HepG2 (cell line): ENCODE measurements at regions not wholly inside any gene's neighbourhood (a gene's known extent, or its start where the extent isn't known, plus 50 kb on each side); places are given as distances from the start of the nearest gene placed in this dataset.

Experiments
- EZH2 ChIP-seq: conservative IDR thresholded peaks from 2 replicates; pipeline ENCODE4 v1.6.1; 2012; ENCODE audit warnings: mild to moderate bottlenecking, low read depth, low read length, moderate library complexity
- HBP1 ChIP-seq: IDR thresholded peaks from 2 replicates; pipeline ENCODE4 v1.6.1; 2016; ENCODE audit warnings: low read depth, control low read depth
- NCOR1 ChIP-seq: fragments of 200-600 bp; sonication (generic); IDR thresholded peaks from 2 replicates; pipeline ENCODE4 v1.7.0; 2017; ENCODE audit warnings: antibody characterized with exemption, low read length, borderline replicate concordance
- POLR2A ChIP-seq, 2 experiments: IDR thresholded peaks; 2 replicates each; pipeline ENCODE4 v1.6.1; 2011; ENCODE audit warnings: low read depth in 2 of 2, low read length in 2 of 2, mild to moderate bottlenecking in 1 of 2, moderate library complexity in 1 of 2; ENCODE audit not compliant: insufficient read depth in 1 of 2
- ZBTB3 ChIP-seq: sonication (generic); formaldehyde crosslinking; IDR thresholded peaks from 2 replicates; pipeline ENCODE4 v1.4.0; 2020; ENCODE audit warnings: low read depth, mild to moderate bottlenecking, moderate library complexity, missing genetic modification reagents, borderline replicate concordance
- ZNF614 ChIP-seq: IDR thresholded peaks from 2 replicates; pipeline ENCODE4 v1.6.1; 2018; ENCODE audit warnings: missing biosample characterization, missing genetic modification reagents, inconsistent platforms, borderline replicate concordance

GRCh38 chr7:96599288-96599936, 110.2 kb downstream of the SEM1 start:
- TF ChIP-seq EZH2 = no peak
- no peak for TF ChIP-seq ZNF614 (CRISPR knock-in tag)
- no peak for TF ChIP-seq NCOR1
- no peak for TF ChIP-seq HBP1 (CRISPR knock-in tag)
- TF ChIP-seq POLR2A (IDR thresholded peaks at IDR 0.05; ENCODE audit: insufficient read depth in 1 of 2, low read depth in 2 of 2, low read length in 2 of 2) = no peak
- no peak for TF ChIP-seq ZBTB3 (CRISPR knock-in tag)
